HG03520 (cell line): ENCODE measurements at regions not wholly inside any gene's neighbourhood (a gene's known extent, or its start where the extent isn't known, plus 50 kb on each side); places are given as distances from the start of the nearest gene placed in this dataset.
"Not testable (repeated sequence)": the region's sequence is repeated elsewhere in the genome, so short reads cannot be mapped to it uniquely, and the experiment has no call there.

ENCODE experiments used
- ATAC-seq: cut with Tn5 transposase; IDR thresholded peaks from one replicate; pipeline ENCODE4 v1.9.1; 2021; ENCODE audit warnings: mild to moderate bottlenecking, moderate library complexity; ENCODE audit not compliant: unreplicated experiment

GRCh38 chrX:74251006-74251930, 52.7 kb upstream of the ZCCHC13 start:
- no peak for ATAC-seq

GRCh38 chrX:74250574-74250973, 53.4 kb upstream of the ZCCHC13 start:
- ATAC-seq = no peak

GRCh38 chrX:74249963-74250362, 54.0 kb upstream of the ZCCHC13 start:
- no peak for ATAC-seq

GRCh38 chrX:74248889-74249288, 55.1 kb upstream of the ZCCHC13 start:
- no peak for ATAC-seq

GRCh38 chrX:74246524-74246923, 57.5 kb upstream of the ZCCHC13 start:
- ATAC-seq = no peak

DNA sequence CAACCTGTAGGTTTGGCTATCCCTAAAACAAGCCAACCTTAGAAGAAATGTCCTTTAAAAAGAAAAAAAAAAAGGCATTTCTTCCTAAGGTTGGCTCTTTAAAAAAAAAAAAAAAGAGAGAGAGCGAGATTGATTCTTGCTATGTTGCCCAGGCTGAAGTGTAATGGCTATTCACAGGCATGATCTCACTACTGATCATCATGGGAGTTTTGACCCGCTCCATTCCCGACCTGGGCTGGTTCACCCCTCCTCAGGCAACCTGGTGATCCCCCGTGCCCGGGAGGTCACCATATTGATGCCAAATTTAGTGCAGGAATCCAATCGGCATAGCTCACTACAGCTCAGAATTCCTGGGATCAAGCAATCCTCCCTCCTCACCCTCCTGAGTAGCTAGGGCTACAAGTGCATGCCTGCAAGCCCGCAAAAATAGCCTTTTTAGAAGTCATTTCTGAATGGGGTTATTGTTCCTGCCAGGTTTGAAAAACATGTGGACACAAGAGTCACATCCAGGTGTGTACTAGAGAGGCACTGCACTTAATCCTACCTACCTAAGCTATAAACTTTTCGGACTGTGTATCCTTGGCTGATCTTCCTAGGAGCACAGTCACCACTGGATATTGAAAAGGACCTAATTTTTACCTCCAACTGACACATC, 61.4 kb upstream of the ZCCHC13 start:
- no peak for ATAC-seq

- ATAC-seq = no peak
Measured at GRCh38 chrX:74242050-74242449, 61.9 kb upstream of the ZCCHC13 start.

GRCh38 chrX:74238771-74239170, 65.2 kb upstream of the ZCCHC13 start:
- no peak for ATAC-seq

DNA sequence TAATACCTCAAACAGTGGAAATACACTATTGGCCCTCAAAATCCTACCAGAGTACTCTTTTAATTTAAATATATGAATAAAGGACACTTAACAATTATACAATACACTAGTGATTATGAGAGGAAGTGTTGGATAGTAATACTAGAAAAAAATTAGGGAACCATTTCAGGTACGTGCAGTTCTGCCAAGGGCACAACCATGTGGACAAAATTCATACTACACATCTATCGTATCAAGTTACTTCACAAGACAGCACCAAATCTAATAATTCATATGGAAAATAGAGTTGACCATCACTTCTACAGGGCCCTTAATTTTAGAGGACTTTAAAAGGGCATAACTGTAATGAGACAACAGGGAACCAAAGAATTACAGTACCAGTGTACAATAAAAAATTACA, 69.2 kb upstream of the ZCCHC13 start:
- ATAC-seq = no peak

GRCh38 chrX:74232859-74233258, 71.1 kb upstream of the ZCCHC13 start:
- no peak for ATAC-seq

- ATAC-seq = no peak
Measured at GRCh38 chrX:74231625-74232024, 72.4 kb upstream of the ZCCHC13 start.

DNA sequence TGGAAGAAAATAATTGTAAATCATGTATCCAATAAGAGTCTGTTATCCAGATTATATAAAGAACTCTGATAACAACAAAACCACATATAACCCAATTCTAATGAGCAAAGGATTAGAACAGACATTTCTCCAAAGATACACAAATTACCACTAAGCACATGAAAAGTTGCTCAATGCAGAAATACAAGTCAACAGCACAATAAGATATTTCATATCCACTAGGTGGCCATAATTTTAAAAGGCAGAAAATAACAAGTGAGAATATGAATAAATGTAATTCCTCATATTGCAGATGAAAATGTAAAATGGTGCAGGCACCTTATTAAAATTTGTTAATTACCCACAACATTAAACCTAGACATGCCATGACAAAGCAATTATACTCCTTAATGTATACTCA, 73.9 kb upstream of the ZCCHC13 start:
- no peak for ATAC-seq

DNA sequence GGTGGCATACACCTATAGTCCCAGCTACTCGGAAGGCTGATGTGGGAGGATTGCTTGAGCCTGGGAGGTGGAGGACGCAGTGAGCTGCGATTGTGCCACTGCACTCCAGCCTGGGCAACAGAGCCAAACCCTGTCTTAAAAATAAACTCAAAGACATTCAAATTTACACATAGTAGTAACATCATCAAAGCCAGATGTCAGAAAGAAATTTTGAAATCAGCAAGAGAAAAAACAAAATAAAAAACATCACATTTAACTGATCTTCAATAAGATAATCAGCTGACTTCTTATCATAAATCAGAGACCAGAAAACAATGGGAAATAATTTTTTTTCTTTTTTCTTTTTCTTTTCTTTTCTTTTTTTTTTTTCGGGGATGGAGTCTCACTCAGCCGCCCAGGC, 78.9 kb upstream of the ZCCHC13 start:
- no peak for ATAC-seq

GRCh38 chrX:74220277-74220676, 83.7 kb upstream of the ZCCHC13 start:
- no peak for ATAC-seq

DNA sequence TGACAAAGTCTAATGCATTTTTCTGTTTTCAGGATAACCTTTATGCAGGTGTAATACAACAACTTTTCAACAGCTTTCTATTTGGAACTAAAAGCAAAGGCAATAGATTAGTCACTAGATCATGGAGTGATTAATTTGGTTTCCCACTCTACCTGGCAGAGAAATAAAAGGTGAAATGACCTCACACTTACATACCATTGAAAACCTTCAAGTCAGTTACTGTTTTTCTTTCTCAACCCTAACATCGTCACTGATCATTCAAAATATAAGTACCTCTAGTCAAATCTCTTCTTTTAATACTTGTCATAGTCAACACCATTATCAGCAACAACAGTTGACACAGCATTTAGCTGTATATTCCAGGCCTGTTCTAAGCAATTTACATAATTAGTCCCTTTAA, 85.1 kb upstream of the ZCCHC13 start:
- no peak for ATAC-seq

DNA sequence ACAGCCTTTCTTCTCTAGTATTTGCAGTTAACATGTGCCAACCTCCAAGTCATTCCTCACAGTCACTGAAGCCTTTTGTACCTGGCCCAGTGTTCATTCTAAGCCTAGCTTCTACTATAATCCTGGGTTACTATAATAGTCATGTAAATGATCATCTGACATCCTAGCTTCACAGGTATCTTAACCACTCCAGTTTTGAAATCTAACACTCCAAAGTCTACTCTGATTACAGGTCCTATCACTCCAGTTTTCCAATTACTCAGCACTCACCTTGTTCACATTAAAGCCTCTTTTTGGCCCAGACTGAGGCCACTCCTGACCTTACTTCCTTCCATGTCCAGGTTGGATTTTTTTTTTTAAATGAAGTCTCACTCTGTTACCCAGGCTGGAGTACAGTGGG, 87.6 kb upstream of the ZCCHC13 start:
- ATAC-seq = no peak

DNA sequence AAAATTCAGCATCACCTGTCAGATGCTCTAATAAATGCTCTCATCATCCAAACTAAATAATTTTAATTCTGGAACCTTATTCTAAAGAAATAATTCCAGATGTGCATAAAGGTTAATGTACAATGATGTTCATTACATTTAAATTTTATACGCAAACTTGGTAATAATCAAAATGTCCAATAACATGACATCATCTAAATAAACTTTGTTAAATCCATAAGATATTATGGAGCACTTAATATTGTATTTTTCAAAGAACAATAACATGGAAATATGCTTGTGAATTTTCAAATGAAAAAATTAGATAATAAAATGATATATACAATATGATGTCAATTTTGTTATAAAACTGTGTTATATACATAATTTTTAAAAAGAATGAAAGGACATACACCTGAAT, 92.1 kb upstream of the ZCCHC13 start:
- no peak for ATAC-seq

DNA sequence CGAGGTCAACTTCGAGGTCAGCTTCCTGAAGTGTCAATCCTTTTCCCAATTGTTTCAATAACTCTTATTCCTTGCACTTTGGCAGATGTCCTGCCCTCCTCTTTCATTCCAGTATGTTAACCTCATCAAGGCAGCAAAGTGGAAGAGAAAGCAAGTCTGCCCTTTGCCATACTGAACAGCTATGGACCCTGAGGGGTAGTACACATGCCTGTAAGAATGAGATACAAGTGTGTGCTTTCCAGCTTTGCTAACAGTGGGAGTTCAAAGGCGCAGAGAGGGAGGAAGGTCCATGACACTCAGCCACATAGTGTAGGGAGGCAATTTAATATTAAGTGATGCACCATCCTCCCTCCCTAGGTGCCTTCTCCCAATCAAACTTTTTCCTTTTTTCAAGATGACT, 96.4 kb upstream of the ZCCHC13 start:
- ATAC-seq = no peak

DNA sequence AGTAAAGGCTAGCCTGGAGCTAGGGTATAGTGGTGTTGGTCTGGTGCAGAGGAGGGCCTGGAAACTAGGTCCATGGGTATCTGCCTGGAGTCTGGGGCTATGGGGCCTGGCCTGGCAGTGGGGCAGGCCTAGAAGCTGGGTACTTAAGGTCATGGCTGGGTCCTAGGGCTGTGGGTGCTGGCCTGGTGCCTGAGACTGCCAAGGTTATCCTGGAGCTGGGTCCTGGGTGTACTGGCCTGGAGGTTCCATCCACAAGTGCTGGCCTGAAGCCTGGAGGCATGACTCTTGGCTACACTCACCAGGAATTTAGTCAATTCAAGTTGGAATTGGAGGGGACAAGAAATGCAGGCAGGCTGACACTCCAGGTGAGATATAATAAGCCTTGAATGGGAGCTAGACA, 108.4 kb upstream of the ZCCHC13 start:
- ATAC-seq = no peak

- ATAC-seq = no peak
Measured at GRCh38 chrX:74195120-74195519, 108.9 kb upstream of the ZCCHC13 start.

DNA sequence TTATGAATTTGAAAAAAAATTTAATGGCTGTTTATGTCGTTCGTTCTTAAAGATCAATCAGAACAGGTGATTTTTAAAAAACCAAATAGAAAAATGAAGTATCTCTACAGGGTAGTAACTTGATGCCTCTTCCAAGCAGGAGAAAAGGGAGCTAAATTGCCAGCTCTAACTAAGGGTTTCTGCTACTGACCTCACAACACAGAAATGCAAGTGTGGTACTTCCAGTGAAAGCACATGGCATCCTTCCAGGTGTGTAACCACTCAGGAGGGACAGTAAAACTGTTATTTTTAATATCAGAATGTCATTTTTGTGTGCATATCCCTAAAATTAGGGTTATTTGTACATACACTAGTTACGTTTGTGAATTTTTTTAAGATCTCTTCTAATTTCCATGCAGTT, 116.8 kb upstream of the ZCCHC13 start:
- no peak for ATAC-seq

DNA sequence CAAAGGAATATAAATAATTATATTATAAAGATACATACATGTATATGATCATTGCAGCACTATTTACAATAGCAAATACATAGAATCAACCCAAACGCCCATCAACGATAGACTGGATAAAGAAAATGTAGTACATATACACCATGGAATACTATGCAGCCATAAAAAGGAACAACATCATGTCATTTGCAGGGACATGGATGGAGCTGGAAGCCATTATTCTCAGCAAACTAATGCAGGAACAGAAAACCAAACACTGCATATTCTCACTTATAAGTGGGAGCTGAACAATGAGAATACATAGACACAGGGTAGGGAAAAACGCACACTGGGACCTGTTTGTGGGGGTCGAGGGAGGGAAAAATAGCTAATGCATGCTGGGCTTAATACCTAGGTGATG, 120.9 kb upstream of the ZCCHC13 start:
- ATAC-seq = not testable (repeated sequence)
